ENCODE measurements at regions not wholly inside any gene's neighbourhood (a gene's known extent, or its start where the extent isn't known, plus 50 kb on each side); places are given as distances from the start of the nearest gene placed in this dataset.

- no peak for DNase-seq (ENCODE audit: low read depth)
Measured at GRCh38 chr3:146912241-146913015, 307.3 kb upstream of the PLSCR5 start.

DNA sequence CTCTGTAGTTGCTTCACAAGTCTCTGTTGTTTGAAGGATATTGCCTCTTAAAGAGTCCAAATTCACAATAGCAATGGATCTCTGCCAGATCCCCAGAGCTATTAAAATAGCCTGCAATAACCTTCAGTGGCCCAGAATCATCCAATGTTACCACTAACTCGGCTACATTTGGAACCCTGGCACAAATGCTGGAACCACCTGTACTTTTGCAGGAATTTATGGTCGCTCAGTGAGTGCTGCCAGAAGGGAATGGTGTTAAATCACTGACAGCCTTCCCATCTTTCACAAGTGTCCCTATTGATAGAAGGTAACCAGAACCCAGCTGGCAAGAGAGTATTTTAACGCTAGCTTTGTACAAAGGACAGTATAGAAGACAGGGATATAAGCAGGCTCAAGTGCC is 298.8 kb upstream of the PLSCR5 start:
- no peak for DNase-seq (ENCODE audit: low read depth)

DNA sequence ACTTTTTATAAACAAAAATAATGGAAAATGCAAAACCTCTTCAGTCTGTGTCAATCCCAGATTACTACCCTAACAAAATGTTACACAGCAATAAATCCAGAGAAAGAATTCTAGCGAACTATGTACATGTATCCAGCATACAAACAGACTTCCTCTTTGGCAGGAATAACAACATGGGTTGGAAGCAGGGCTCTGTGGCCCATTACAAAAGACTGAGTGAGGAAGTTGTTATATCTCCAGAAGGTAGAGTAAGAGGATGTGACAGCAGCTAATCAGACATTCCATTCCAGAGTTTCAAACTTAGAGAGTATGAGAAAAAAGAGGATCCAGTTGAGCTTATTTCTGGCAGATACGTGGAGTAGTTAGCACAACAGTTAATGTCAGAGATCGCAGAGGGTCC is 294.0 kb upstream of the PLSCR5 start:
- no peak for DNase-seq (ENCODE audit: low read depth)

- DNase-seq (ENCODE audit: low read depth): no peak
Measured at GRCh38 chr3:146896711-146897110, 291.6 kb upstream of the PLSCR5 start.

- peak; percentile 75 for DNase-seq (ENCODE audit: low read depth)
Measured at GRCh38 chr3:146895026-146895749, 290.0 kb upstream of the PLSCR5 start.

DNA sequence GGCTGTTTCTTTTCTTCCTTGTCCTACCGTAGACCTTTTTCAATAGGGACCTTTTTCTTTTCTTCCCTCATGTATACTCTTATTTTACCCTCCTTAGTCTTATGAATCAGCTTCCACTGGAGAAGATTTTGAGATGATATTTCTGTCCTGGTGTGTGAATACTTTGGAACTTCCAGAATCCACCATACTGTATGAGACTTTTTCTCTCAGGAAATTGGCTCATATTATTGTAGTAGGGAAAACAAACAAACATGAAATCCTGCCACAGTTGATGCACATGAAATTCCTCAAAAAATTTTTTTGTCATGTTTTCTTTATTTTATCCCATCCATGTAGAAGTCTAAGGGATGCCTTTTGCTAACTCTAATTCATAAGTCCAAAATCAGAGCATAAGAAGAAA is 289.3 kb upstream of the PLSCR5 start:
- no peak for DNase-seq (ENCODE audit: low read depth)

- DNase-seq (ENCODE audit: low read depth): no peak
Measured at GRCh38 chr3:146892041-146892440, 286.9 kb upstream of the PLSCR5 start.

DNA sequence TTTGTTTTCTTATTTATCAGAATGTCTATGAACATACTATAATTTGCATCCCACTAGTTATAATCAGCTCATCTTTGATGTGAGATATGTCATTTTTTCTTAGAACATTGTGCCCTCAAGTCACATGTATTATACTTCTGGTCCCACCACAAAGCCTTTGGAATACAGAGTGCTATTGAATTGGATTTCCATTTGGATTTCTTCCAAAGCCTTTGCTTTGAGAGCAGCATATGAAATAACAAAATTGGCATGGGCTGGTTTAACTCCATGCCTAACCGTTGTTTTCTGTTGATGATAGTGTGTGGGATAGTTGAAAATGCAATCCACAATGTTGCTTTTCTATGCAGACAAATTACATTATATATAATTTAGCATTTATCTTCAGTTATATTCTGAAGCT is 284.5 kb upstream of the PLSCR5 start:
- no peak for DNase-seq (ENCODE audit: low read depth)

DNA sequence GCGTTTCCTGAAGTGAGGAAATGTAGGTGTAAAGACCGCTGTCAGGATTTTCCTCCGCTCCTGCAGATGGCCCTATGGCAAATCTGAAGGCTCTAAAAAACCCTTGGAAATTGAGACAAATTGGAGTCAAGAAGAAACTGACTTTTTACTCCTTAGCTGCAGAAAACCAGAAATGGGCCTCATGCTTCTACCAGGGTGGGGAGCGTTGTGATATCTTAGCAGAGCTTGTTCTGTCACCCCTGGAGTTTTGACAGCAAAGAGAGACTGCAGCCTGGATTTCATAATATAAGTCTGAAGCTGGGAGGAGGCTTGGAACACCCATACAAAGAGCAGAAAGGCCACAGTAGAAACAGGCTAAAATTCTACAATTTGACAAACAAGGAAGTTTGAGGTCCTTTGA is 283.0 kb upstream of the PLSCR5 start:
- DNase-seq (ENCODE audit: low read depth): no peak

- DNase-seq (ENCODE audit: low read depth): no peak
Measured at GRCh38 chr3:146884721-146885120, 279.6 kb upstream of the PLSCR5 start.

DNA sequence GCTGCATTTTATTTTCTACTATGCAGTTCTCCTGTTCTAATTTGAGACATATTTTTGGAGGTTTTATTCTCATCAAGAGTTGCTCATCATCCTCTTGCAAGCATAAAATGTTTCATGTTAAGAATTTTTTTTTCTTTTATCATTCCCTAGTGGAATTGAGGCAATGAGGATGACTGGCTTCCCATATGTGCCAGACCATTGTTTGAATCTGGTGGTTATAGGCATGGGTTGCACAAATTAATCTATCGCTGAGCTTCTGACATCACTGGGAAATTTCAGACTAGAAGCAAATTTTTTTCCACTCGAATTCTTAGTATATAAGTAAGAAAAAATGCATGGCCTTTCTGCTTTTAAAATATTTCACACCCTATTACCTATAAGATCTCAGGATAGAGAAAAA is 279.1 kb upstream of the PLSCR5 start:
- DNase-seq (ENCODE audit: low read depth): no peak

DNA sequence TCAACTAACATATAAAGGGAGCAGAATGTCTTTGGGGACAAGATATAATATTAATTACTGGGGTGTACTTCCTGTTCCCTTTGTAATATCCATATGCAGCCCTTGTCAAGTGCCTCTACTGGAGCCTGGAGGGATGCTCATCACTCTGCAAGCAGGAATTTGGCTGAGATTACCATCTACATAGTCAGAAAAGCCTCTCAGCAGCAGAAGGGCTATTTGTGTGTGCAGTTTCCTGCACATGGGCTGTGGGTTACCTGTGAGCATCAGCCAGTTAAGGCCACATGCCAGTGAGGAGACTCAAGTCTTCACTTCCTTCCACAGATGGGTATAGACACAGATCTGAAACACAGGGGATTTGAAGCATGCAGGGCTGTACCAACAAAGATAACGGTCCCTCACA is 278.1 kb upstream of the PLSCR5 start:
- DNase-seq (ENCODE audit: low read depth): no peak

DNA sequence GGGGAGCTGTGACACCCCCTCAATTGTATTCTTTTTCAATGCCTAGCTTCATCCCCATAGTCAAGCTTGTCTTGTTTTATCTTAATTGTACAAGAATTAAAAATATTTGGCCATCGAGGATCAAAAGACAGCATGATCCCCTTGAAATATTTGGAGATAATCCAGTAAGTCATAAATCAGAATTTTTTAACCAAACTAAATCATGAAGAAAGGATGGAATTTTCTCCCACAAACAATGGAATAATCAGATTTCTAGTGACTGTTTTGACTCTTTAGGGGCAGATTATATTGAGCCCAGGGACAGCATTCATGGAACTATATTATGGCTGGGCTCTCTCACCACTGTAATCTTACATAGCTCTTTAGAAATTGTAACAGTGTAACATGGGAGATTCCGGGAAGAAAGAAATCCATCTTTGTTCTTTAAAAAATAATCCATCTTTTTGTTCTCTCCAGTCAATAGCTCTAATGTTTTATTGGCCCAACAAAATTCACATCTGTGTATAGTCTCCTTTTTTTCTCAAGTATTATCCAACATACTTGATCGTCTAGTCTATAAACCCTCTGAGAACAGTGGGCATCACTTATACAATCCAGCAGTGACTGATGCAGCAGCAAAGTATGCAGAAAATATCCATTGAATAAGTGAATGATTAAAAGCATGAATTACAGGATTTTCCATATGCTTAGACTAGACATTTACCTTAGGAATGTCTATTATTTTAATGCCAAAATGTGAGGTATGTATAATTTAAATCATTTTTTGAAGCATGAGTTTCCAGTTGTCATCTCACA is 277.0 kb upstream of the PLSCR5 start:
- no peak for DNase-seq (ENCODE audit: low read depth)

GRCh38 chr3:146881356-146881755 is 276.2 kb upstream of the PLSCR5 start:
- no peak for DNase-seq (ENCODE audit: low read depth)

- DNase-seq (ENCODE audit: low read depth): no peak
Measured at GRCh38 chr3:146873748-146874147, 268.6 kb upstream of the PLSCR5 start.

GRCh38 chr3:146865175-146865755 is 260.1 kb upstream of the PLSCR5 start:
- DNase-seq (ENCODE audit: low read depth): no peak

DNA sequence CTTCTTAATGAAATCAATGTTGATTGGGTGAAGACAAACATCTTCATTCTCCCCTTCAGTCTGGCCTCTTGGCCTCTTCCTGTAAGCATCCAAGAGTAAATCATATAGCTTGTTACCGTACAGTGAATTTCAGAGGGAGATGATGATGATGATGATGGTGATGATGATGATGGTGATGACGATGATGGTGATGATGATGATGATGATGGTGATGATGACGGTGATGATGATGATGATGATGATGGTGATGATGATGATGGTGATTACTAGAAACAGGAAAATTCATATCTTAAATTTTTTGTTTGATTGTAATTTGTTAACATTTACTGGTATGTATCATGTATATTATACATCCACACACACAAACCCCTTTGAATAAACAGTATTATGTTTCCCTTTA is 256.1 kb upstream of the PLSCR5 start:
- no peak for DNase-seq (ENCODE audit: low read depth)

GRCh38 chr3:146854523-146854922 is 249.4 kb upstream of the PLSCR5 start:
- no peak for DNase-seq (ENCODE audit: low read depth)

- DNase-seq (ENCODE audit: low read depth): no peak
Measured at GRCh38 chr3:146851665-146852064, 246.5 kb upstream of the PLSCR5 start.

GRCh38 chr3:146845361-146845760 is 240.2 kb upstream of the PLSCR5 start:
- no peak for DNase-seq (ENCODE audit: low read depth)

- no peak for DNase-seq (ENCODE audit: low read depth)
Measured at GRCh38 chr3:146843476-146843875, 238.3 kb upstream of the PLSCR5 start.

- no peak for DNase-seq (ENCODE audit: low read depth)
Measured at GRCh38 chr3:146839727-146840375, 234.7 kb upstream of the PLSCR5 start.

Measured in GM04504 (cell line).